OCI-M2 (cell line): ENCODE measurements at regions not wholly inside any gene's neighbourhood (a gene's known extent, or its start where the extent isn't known, plus 50 kb on each side); places are given as distances from the start of the nearest gene placed in this dataset.

Experiments
- DNase-seq: peaks from one replicate; lab custom pipeline; 2025; ENCODE audit not compliant: unreplicated experiment; lab: John Stamatoyannopoulos, UW

- DNase-seq, result no peak
These were observed 63.4 kb upstream of the RNU6ATAC start for GRCh38 chr9:134227451-134228411.

DNA sequence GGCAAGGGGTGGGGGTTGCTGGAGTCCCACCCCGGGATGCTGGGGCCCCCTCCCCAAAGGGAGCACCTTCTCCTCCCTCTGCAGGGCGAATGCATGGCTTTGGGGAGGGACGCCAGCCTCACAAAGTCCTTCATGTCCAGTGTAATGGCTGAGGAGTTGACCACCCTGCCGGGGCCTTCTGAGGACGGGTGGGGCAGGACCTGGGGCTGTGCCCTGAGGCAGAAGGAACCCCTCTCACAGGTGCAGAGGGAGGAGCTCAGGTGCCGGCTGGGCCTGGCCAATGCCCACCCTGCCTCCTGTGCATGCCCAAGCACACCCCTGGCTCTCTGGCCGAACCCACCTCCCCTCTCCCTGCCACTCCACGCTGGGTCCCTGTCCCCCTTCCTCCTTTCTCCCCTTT is 64.3 kb upstream of the RNU6ATAC start:
- no peak for DNase-seq

DNA sequence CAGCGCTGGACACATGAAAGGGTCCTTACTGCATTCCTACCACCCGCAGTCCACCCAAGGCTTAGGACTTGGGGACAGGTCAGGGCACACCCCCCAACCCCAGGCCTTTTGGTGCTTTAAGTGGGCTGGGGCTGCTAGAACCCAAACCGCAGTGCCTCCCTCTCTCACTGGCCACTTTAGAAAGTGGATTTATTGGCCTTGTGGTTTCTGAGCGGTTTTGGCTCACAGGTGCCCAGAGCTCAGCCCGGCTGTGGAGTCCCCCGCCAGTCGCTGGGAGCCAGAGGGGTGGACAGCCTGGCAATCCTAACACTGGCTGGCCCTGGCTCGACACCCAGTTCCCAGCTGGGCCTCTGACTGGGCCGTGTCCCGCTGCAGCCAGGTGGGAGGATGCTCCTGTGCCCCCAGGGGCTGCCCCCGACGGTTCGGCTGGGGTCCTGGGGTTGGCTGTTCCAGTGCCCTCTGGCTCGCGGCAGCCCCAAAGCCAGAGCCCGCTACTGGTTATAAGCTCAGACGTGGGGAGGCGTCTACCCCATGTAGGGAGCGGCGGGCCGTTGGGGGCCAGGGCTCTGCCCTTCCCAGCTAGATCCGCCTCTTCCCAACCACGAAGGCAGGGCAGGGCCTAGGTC is 65.2 kb upstream of the RNU6ATAC start:
- no peak for DNase-seq

DNA sequence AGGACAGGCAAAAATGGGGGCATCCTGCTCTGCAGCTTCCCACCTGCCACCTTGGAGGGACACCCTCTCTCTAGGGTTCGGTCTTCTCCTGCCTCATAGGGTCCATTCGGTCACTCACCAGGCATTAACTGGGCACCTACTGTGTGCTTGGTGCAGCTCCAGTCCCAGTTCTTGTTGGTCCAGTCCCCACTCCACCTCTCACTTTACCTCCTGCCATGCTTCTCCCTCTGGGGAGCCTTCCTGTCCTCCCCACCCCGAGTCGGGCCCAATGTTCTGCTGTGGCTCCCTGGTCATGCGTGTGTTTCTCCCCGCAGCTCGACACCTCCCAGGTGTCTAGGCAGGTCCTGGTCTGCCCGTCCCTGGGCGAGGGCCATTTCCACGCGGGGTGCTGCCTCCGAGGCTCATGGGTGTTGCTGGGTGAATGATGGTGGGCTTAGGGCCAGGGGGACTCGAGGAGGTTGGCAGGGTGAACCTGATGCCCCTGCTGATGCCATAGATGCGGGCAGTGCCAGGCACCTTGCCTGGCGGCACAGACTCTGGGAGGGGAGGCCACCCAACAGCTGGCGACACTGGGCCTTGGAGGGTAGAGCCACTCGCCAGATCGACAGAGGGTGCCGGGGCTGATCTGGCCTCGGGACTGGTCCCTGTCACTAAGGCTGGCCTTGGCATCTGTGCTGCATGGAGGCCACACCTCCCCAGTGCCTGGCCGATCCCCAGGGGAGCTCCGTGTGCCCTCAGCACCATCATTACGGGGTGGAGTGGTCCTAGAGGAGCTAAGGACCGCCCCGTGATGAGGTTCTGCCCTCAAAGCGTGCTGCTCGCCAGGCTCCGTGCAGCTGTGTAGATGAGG is 66.0 kb upstream of the RNU6ATAC start:
- no peak for DNase-seq

GRCh38 chr9:134230942-134231325 is 66.6 kb upstream of the RNU6ATAC start:
- no peak for DNase-seq

- no peak for DNase-seq
These were observed 67.0 kb upstream of the RNU6ATAC start for GRCh38 chr9:134231330-134231745.

DNA sequence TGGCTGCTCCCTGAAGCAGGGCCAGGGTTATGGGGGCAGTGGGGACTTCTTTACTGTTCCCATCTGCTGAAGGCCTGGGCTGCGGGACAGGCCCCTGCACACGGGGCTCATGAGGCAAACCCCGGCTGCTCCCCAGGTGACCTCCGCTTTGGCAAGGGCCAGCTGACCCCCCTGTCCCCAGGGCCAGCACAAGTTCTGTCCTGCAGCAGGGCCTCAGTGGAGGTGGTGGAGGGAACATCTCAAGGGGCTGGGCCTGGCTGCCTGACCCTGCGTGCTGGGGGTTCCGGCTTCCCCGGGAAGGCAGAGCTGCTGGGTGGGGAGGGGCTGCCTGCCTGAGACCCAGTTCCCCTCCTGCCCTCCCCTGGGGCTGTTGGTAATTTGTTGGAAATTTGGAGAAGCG is 67.4 kb upstream of the RNU6ATAC start:
- DNase-seq, result no peak

DNA sequence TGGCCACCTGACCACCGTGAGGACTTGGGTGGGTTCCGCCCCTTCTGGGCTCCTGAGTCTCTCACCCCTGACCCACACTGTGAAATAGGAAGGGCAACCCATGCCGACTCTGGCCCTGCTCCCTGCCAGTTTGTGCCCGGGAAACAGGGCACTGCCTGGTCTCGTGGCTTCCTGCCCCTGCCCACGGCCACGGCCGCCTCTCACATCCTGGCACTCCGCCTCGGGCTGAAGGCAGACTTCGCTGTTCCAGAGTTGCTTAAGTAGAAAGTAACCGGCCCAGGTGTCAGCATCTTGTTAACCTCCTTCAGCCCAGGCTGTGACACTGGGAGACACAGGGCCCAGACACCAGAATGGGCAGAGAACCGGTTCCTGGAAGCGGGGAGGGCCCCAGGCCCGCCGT is 68.7 kb upstream of the RNU6ATAC start:
- DNase-seq, result no peak

DNA sequence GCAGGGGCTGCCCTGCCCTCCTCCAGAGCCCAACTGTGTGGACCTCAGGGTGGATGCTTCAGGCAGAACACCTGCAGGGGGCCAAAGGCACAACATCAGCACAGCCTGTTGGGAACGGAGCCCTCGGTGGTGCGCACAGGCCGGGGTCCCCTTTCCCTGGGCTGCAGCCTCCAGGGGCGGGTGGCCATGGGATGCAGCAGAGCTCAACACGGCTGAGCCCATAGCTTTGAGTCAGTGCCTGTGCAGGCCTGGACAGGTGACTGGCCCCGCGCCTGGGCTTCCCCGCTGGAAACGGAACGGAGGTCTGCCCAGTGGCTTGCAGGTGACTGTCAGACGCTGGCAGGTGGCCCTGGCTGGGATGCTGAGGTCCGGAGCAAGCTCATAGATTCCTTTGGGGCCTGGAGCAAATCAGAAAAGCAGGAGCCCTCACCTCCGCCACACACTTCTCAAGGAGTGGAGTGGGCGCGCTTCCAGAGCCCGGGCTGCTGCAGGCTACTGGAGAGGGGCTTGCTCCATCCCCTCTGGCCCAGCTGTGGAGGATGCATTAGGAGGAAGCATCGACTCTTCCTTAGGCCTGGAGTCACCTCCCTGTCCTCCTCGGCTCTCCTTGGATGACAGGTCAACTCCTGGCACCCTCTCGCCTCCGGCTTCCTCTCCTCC is 69.8 kb upstream of the RNU6ATAC start:
- DNase-seq, result no peak

DNA sequence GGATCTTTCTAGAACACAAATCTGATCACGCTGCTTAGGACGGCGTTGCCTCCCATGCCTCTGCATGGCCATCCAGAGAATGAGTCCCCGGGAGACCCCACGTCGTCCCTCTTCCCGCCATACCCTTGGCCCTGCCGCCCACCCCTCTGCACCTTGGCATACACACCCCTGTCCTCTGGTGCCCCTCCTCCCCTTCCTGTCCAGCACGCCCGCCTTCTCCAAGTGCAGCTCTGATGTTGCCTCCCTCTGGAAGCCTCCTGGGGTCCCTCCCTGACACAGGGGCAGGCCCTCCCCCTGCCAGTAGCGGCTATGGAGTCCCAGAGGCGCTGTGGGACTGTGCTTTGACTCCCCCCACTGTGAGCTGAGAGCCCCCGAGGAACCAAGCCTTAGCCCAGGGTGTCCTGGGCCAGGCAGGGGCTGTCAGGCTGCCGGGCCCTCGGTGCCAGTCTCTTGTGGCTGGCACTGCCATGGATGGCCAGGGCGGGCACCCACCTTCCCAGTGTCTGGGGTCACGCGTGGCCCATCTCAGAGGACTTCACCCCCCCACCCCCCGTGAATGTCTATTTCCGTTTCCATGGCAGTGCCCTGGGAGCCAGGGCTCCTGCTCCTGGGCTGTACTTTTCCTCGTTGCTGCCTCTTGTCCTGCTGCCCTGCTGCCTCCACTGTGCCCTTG is 70.5 kb upstream of the RNU6ATAC start:
- DNase-seq, result no peak

DNA sequence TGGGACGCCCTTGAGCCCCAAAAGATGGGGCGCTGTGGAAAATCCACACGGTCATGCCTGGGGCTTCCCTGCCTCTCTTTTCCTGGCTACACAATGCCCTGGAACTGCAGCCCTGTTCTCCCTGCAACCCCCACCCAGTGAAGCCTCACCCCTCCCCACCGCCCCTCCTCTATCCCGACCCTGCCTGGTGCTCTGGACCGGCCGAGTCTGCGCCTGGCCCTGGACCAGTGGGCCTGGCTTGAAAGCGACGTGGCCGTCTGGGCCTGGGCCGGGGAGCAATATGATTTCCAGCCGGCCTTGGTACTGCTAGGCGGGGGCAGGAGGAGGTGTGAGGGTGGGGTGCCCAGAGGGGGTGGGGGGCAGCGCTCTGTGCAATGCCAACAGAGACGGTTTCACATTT is 71.0 kb upstream of the RNU6ATAC start:
- DNase-seq, result no peak

- DNase-seq, result no peak
These were observed 71.6 kb upstream of the RNU6ATAC start for GRCh38 chr9:134236001-134236421.

- DNase-seq, result no peak
These were observed 72.7 kb upstream of the RNU6ATAC start for GRCh38 chr9:134236935-134237629.

- DNase-seq, result no peak
These were observed 73.4 kb upstream of the RNU6ATAC start for GRCh38 chr9:134237630-134238265.

DNA sequence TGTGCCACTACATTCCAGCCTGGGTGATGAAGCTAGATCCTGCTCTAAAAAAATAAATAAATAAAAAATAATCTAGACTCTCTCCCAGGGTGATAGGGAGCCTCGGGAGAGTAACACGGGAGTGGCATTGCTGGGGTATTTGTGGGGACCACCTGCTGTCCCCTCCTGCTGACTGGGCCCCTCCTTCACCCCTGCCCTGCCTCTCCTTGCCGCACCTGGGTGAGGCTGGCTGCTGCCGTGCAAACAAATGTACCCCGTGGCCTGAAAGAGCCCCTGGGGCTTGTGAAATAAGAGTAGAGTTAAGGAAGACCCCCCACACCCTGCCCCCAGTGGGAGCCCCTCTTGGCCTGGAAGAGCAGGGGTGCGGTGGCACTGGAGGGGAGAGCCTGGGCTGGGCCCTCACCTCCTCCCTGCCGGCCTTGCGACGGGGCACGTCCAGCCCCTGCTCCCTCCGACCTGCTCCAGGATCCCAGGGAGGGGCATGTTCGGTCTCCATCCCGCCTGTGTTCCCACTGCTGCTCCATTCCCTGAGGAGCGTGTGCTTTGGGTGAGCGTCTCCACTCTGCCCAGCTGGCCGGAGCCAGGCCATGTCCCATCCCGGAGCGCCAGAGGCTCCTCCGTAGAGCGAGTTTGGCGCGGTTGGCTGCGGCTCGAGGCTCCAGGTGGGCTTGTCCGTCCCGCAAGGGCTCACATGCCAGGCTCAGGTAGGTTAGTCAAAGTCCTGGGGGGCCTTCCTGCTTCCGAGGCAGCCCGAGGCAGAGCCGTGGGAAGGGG is 75.0 kb upstream of the RNU6ATAC start:
- DNase-seq, result no peak

DNA sequence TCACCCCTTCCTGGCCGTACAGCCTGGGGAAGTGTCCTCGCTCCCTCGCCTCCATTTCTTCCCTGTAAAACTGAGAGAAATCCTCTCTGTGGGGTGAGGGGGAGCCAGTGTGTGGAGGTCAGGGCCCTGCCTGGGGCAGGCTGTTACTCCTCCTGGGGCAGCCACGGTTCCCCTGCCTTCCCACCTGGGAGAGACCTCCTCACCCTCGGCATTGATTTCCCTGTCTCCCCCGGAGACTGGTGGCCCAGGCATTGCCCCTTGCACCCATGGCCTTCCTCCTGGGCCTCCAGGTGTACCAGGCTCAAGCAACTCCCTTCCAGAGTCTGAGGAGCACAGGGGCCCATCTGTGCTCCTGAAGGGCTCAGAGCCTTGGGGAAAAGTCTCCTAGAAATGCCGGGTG is 75.6 kb upstream of the RNU6ATAC start:
- DNase-seq, result no peak

- DNase-seq, result no peak
These were observed 76.0 kb upstream of the RNU6ATAC start for GRCh38 chr9:134240361-134240760.

- no peak for DNase-seq
These were observed 78.3 kb upstream of the RNU6ATAC start for GRCh38 chr9:134242706-134243105.
